GM12878 (cell line): ENCODE measurements at regions not wholly inside any gene's neighbourhood (a gene's known extent, or its start where the extent isn't known, plus 50 kb on each side); places are given as distances from the start of the nearest gene placed in this dataset.

Experiments used
- CTCF ChIP-seq, 3 experiments: IDR thresholded peaks in 2 of 3; conservative IDR thresholded peaks in 1 of 3; 2 replicates each; pipeline ENCODE4 v1.5.1; 2011; ENCODE audit warnings: low read depth in 3 of 3, low read length in 3 of 3, mild to moderate bottlenecking in 3 of 3, control low read depth in 2 of 3, moderate library complexity in 2 of 3, inconsistent platforms in 1 of 3, mixed read lengths in 1 of 3; ENCODE audit not compliant: control insufficient read depth in 2 of 3, insufficient read depth in 1 of 3; ENCODE audit errors: extremely low read depth in 1 of 3
- ETV6 ChIP-seq, 2 experiments: fragments of 450-650 bp in 1 of 2; IDR thresholded peaks in 1 of 2; conservative IDR thresholded peaks in 1 of 2; 2 replicates each; pipeline ENCODE4 v1.6.1; 2014; ENCODE audit warnings: antibody characterized with exemption in 1 of 2, borderline replicate concordance in 1 of 2, low read depth in 1 of 2, mild to moderate bottlenecking in 1 of 2, moderate library complexity in 1 of 2
- EZH2 ChIP-seq: IDR thresholded peaks from 2 replicates; pipeline ENCODE4 v1.6.1; 2012; ENCODE audit warnings: low read depth, mild to moderate bottlenecking, control low read depth, inconsistent platforms, low read length, borderline replicate concordance; ENCODE audit not compliant: control insufficient read depth
- KDM1A ChIP-seq: fragments of 200-600 bp; sonication (generic); IDR thresholded peaks from 2 replicates; pipeline ENCODE4 v1.6.1; 2016; ENCODE audit warnings: borderline replicate concordance
- MXI1 ChIP-seq: fragments of 150-350 bp; IDR thresholded peaks from 2 replicates; pipeline ENCODE4 v1.6.1; 2011; ENCODE audit warnings: low read depth, mild to moderate bottlenecking, inconsistent platforms, low read length, improper control_type of control experiment
- POLR2A ChIP-seq: IDR thresholded peaks from 2 replicates; pipeline ENCODE4 v1.6.1; 2011; ENCODE audit warnings: low read depth, mild to moderate bottlenecking, low read length
- POLR2AphosphoS5 ChIP-seq: IDR thresholded peaks from 2 replicates; pipeline ENCODE4 v1.6.1; 2011; ENCODE audit warnings: mild to moderate bottlenecking, low read length, inconsistent platforms
- REST ChIP-seq: IDR thresholded peaks from 2 replicates; pipeline ENCODE4 v1.6.1; 2012; ENCODE audit warnings: mild to moderate bottlenecking, low read depth, low read length
- SUZ12 ChIP-seq: fragments of 200-600 bp; sonication (generic); IDR thresholded peaks from one replicate; pipeline ENCODE4 v1.6.1; 2018; ENCODE audit warnings: antibody characterized with exemption, mild to moderate bottlenecking; ENCODE audit not compliant: unreplicated experiment
- ZNF274 ChIP-seq: IDR thresholded peaks from one replicate; pipeline ENCODE4 v1.8.0; 2011; ENCODE audit not compliant: insufficient read length, insufficient read depth

- TF ChIP-seq MXI1 (no peak), CTCF (IDR thresholded peaks at IDR 0.05 in 2 of 3, conservative IDR thresholded peaks at IDR 0.05 in 1 of 3; ENCODE audit: control insufficient read depth in 2 of 3, extremely low read depth in 1 of 3, insufficient read depth in 1 of 3, low read depth in 3 of 3, low read length in 3 of 3) (no peak), EZH2 (no peak), POLR2AphosphoS5 (no peak), KDM1A (no peak), SUZ12 (no peak), ETV6 (conservative IDR thresholded peaks at IDR 0.05 in 1 of 2, IDR thresholded peaks at IDR 0.05 in 1 of 2; ENCODE audit: borderline replicate concordance in 1 of 2, low read depth in 1 of 2) (no peak), ZNF274 (no peak), REST (no peak), POLR2A (no peak)
Observed at GRCh38 chr9:106146066-106146840, 451.9 kb downstream of the TMEM38B start.
